IMR-90 (cell line): ENCODE measurements at regions not wholly inside any gene's neighbourhood (a gene's known extent, or its start where the extent isn't known, plus 50 kb on each side); places are given as distances from the start of the nearest gene placed in this dataset.

Experiments used
- ATAC-seq: fragments of 200-7000 bp; cut with Tn5 transposase; 2 replicates; pipeline ENCODE4 v1.9.1; 2020; ENCODE audit warnings: low read depth, mild to moderate bottlenecking, moderate library complexity
- BruUV-seq: library from RNA; stranded (reverse); fragments of 400-500 nt; replicated peaks from 2 replicates; lab custom pipeline; 2021; lab: Mats Ljungman, UMichigan
- CTCF ChIA-PET: fragments of 300-600 bp; formaldehyde crosslinking; extraction: SDS; loops from one replicate; lab custom pipeline; 2021; ENCODE audit warnings: antibody characterized with exemption; lab: Yijun Ruan, JAX
- POLR2A ChIA-PET: fragments of 300-600 bp; sonication (Branson Sonifier 250); formaldehyde crosslinking; loops from one replicate; lab custom pipeline; 2022; ENCODE audit warnings: antibody characterized with exemption; ENCODE audit not compliant: unreplicated experiment; lab: Charles Lee
- DNase-seq: peaks from one replicate; pipeline ENCODE4 v3.0.0; 2013
- H2AFZ ChIP-seq: replicated peaks from 2 replicates; pipeline ENCODE3; 2013; ENCODE audit warnings: low read length, mild to moderate bottlenecking; ENCODE audit not compliant: poor library complexity
- H2AK5ac ChIP-seq: 2 replicates; pipeline ENCODE4 v1.6.1; 2013; ENCODE audit warnings: low read depth, low read length, inconsistent platforms
- H2AK9ac ChIP-seq: replicated peaks from 2 replicates; pipeline ENCODE3; 2013; ENCODE audit warnings: mild to moderate bottlenecking, low read depth, low read length, moderate library complexity; ENCODE audit not compliant: poor library complexity
- H2BK120ac ChIP-seq: 2 replicates; pipeline ENCODE4 v1.6.1; 2013; ENCODE audit warnings: low read depth, low read length, inconsistent platforms
- H2BK15ac ChIP-seq: 3 replicates; pipeline ENCODE4 v1.6.1; 2013; ENCODE audit warnings: low read depth, low read length, inconsistent platforms
- H2BK20ac ChIP-seq: 2 replicates; pipeline ENCODE4 v1.6.1; 2013; ENCODE audit warnings: low read depth, mild to moderate bottlenecking, inconsistent platforms, low read length, moderate library complexity
- H2BK5ac ChIP-seq: 2 replicates; pipeline ENCODE4 v1.6.1; 2013; ENCODE audit warnings: mild to moderate bottlenecking, low read depth, low read length, inconsistent platforms; ENCODE audit not compliant: poor library complexity, severe bottlenecking
- H3K14ac ChIP-seq: replicated peaks from 2 replicates; pipeline ENCODE4 v1.6.1; 2013; ENCODE audit warnings: low read depth, low read length, inconsistent platforms
- H3K18ac ChIP-seq: 2 replicates; pipeline ENCODE4 v1.6.1; 2013; ENCODE audit warnings: low read depth, low read length, control low read depth
- H3K23ac ChIP-seq: 2 replicates; pipeline ENCODE4 v1.6.1; 2013; ENCODE audit warnings: low read depth, low read length, inconsistent platforms
- H3K27ac ChIP-seq: 2 replicates; pipeline ENCODE4 v1.5.1; 2013; ENCODE audit warnings: mild to moderate bottlenecking, control low read depth, low read length; ENCODE audit not compliant: insufficient read depth
- H3K27me3 ChIP-seq: 2 replicates; pipeline ENCODE4 v1.6.1; 2013; ENCODE audit warnings: low read length; ENCODE audit not compliant: control insufficient read depth, insufficient read depth
- H3K36me3 ChIP-seq: 2 replicates; pipeline ENCODE4 v1.6.1; 2013; ENCODE audit warnings: low read length, mixed read lengths; ENCODE audit not compliant: control insufficient read depth, insufficient read depth
- H3K4ac ChIP-seq: 2 replicates; pipeline ENCODE4 v1.6.1; 2013; ENCODE audit warnings: low read depth, low read length, inconsistent platforms
- H3K4me1 ChIP-seq: 2 replicates; pipeline ENCODE4 v1.6.1; 2013; ENCODE audit warnings: low read length, mixed read lengths; ENCODE audit not compliant: control insufficient read depth, insufficient read depth
- H3K4me2 ChIP-seq: 2 replicates; pipeline ENCODE4 v1.6.1; 2013; ENCODE audit warnings: low read depth, mild to moderate bottlenecking, control low read depth, low read length, moderate library complexity
- H3K4me3 ChIP-seq: 2 replicates; pipeline ENCODE4 v1.5.1; 2013; ENCODE audit warnings: low read depth, mild to moderate bottlenecking, control low read depth, low read length, moderate library complexity; ENCODE audit not compliant: insufficient read depth
- H3K56ac ChIP-seq: 2 replicates; pipeline ENCODE4 v1.6.1; 2013; ENCODE audit warnings: low read length, inconsistent platforms; ENCODE audit not compliant: insufficient read depth; ENCODE audit errors: extremely low read depth
- H3K79me1 ChIP-seq, 2 experiments: 2 replicates each; pipeline ENCODE4 v1.6.1; 2013; ENCODE audit warnings: low read length in 2 of 2, inconsistent platforms in 1 of 2, low read depth in 1 of 2
- H3K9ac ChIP-seq: 2 replicates; pipeline ENCODE4 v1.6.1; 2013; ENCODE audit warnings: low read depth, low read length, control low read depth
- H3K9me1 ChIP-seq: 2 replicates; pipeline ENCODE4 v1.6.1; 2013; ENCODE audit warnings: low read length, inconsistent platforms; ENCODE audit not compliant: insufficient read depth
- H3K9me3 ChIP-seq: 2 replicates; pipeline ENCODE4 v1.6.1; 2013; ENCODE audit warnings: low read length; ENCODE audit not compliant: control insufficient read depth, insufficient read depth
- H4K20me1 ChIP-seq: 2 replicates; pipeline ENCODE4 v1.6.1; 2013; ENCODE audit warnings: low read length, inconsistent platforms; ENCODE audit not compliant: insufficient read depth
- H4K5ac ChIP-seq: 2 replicates; pipeline ENCODE4 v1.6.1; 2013; ENCODE audit warnings: mild to moderate bottlenecking, low read depth, low read length, control low read depth
- H4K8ac ChIP-seq, 2 experiments: 2 replicates each; pipeline ENCODE4 v1.6.1; 2013; ENCODE audit warnings: low read depth in 2 of 2, low read length in 2 of 2, control low read depth in 1 of 2, inconsistent platforms in 1 of 2
- H4K91ac ChIP-seq: 2 replicates; pipeline ENCODE4 v1.6.1; 2013; ENCODE audit warnings: low read depth, low read length, inconsistent platforms; ENCODE audit not compliant: insufficient read depth
- CEBPB ChIP-seq: IDR thresholded peaks from 2 replicates; pipeline ENCODE4 v1.6.1; 2012; ENCODE audit warnings: low read depth, low read length, improper control_type of control experiment
- FOS ChIP-seq: fragments of 150-350 bp; IDR thresholded peaks from 2 replicates; pipeline ENCODE4 v1.6.1; 2016; ENCODE audit warnings: low read depth, low read length
- MAFK ChIP-seq: IDR thresholded peaks from 2 replicates; pipeline ENCODE4 v1.6.1; 2012; ENCODE audit warnings: low read depth, low read length, improper control_type of control experiment
- NFE2L2 ChIP-seq: fragments of 150-350 bp; IDR thresholded peaks from 2 replicates; pipeline ENCODE4 v1.6.1; 2016; ENCODE audit warnings: low read depth, mild to moderate bottlenecking, low read length
- POLR2A ChIP-seq: IDR thresholded peaks from 2 replicates; pipeline ENCODE4 v1.6.1; 2012; ENCODE audit warnings: mild to moderate bottlenecking, low read depth, low read length
- SMC3 ChIP-seq: fragments of 150-350 bp; IDR thresholded peaks from 2 replicates; pipeline ENCODE4 v1.6.1; 2016; ENCODE audit warnings: low read depth, mild to moderate bottlenecking, antibody characterized with exemption, low read length, moderate library complexity
- WGBS, 2 experiments: methylation state at CpG; one replicate each; pipeline versions ENCODE4 v1.1.5 to v1.1.7; 2013; ENCODE audit warnings: missing lambda C conversion rate in 2 of 2; ENCODE audit not compliant: insufficient read length in 1 of 2; ENCODE audit errors: extremely low coverage in 2 of 2; 5-methylcytosine and 5-hydroxymethylcytosine counted together
- dilution Hi-C: fragments of 300-500 bp; cut with HindIII; formaldehyde crosslinking; loops from one replicate; pipeline ENCODE4 v1.14.3; 2018; ENCODE audit warnings: low sequenced_read_pairs; ENCODE audit not compliant: unreplicated experiment
- in situ Hi-C: fragments of 300-500 bp; cut with MboI; formaldehyde crosslinking; loops from 3 replicates; pipeline ENCODE4 v1.14.3; 2019; ENCODE audit warnings: low sequenced_read_pairs, inconsistent platforms, mixed read lengths
- intact Hi-C: fragments of 100-400 bp; cut with micrococcal nuclease; formaldehyde crosslinking; loops from 2 replicates; pipeline ENCODE4 v1.10.0; 2022
- TF ChIP-seq, protein P1 (sequence below): fragments of 150-350 bp; IDR thresholded peaks from 2 replicates; pipeline ENCODE4 v1.6.1; 2016; ENCODE audit warnings: low read depth, mild to moderate bottlenecking, low read length, moderate library complexity, borderline replicate concordance

DNA sequence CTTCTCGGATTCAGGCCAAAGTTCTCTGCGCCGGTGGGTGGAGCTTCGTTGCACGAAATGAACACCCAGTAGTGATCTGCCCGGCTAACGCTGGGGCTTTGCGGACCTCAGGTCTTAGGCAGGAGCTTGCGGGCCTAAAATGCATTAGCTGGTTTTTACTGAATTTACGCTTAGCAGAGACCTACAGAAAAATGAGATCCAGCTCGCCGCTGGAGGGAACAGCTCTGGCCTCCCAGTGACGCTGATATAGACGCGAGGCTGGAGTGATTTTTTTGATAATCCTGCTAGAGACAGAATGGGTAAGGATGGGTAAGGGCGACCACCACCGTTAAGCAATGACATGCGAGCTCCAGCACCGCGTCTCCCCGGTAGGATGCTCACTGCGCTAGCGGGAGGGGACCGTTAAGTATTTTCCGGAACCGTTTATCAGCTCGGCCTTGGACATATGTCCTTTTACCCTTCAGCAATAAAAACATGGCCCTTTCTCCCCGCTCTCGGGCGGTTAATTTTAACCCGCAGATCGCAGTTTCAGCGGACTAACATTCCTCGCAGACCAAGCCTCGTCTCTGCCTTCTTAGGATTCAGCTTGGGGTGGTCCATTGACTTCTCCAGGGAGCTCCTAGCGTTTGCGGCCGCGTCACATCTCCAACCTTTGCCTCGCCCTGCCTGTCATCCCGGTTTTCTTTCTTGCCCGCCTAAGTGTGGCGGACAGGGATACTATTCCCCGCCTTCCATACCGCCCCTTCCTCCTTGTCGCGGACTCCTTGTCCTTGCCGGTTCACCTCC, 109.3 kb downstream of the GPX5 start:
- intact Hi-C loops, result no loop called here
- Histone ChIP-seq H4K91ac (no peak overlapping the region), H2BK120ac (no peak overlapping the region), H3K18ac (no peak overlapping the region), H2AFZ (peak overlapping the region; percentile 85), H3K4ac (no peak overlapping the region), H3K27me3 (peaks cover 7% of the 10 kb centered on the region), H3K9me3 (no peaks in the 10 kb centered on the region), H2BK5ac (no peak overlapping the region), H2AK9ac (no peak overlapping the region), H3K56ac (no peak overlapping the region), H3K27ac (no peak overlapping the region), H3K4me1 (no peaks in the 10 kb centered on the region), H4K20me1 (no peaks in the 10 kb centered on the region), H3K36me3 (no peaks in the 10 kb centered on the region), H2BK15ac (no peak overlapping the region), H2AK5ac (no peak overlapping the region), H3K14ac (no peak overlapping the region), H4K5ac (no peak overlapping the region), H3K23ac (no peak overlapping the region), H3K9me1 (no peaks in the 10 kb centered on the region), H3K9ac (no peak overlapping the region), H3K79me1 (no peaks in the 10 kb centered on the region), H2BK20ac (no peak overlapping the region), H3K4me3 (peak overlapping the region; percentile 11; the same call in 1 of the 2 replicates), H3K4me2 (peak overlapping the region; percentile 70), H4K8ac (no peak overlapping the region)
- CTCF ChIA-PET, result no interaction called here
- 2% methylated on average over 23 of the region's 48 CpGs; no CpG with 5 or more reads in 1 of the 2 experiments for WGBS, 2 experiments
- POLR2A ChIA-PET, result no interaction called here
- BruUV-seq, result no TSS peak
- ATAC-seq (peak; percentile 49), DNase-seq (no peak)
- in situ Hi-C loops, result no loop called here
- dilution Hi-C loops, result no loop called here
- TF ChIP-seq SMC3, result no peak
- no peak for TF ChIP-seq NFE2L2
- no peak for TF ChIP-seq POLR2A
- TF ChIP-seq, protein P1, sequence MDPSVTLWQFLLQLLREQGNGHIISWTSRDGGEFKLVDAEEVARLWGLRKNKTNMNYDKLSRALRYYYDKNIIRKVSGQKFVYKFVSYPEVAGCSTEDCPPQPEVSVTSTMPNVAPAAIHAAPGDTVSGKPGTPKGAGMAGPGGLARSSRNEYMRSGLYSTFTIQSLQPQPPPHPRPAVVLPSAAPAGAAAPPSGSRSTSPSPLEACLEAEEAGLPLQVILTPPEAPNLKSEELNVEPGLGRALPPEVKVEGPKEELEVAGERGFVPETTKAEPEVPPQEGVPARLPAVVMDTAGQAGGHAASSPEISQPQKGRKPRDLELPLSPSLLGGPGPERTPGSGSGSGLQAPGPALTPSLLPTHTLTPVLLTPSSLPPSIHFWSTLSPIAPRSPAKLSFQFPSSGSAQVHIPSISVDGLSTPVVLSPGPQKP, result no peak
- no peak for TF ChIP-seq MAFK
- no peak for TF ChIP-seq CEBPB
- no peak for TF ChIP-seq FOS
